NCI-H2081 treated with DMSO at 0.1 percent for 48 hours (cell line): ENCODE measurements at regions not wholly inside any gene's neighbourhood (a gene's known extent, or its start where the extent isn't known, plus 50 kb on each side); places are given as distances from the start of the nearest gene placed in this dataset.

Experiments used
- DNase-seq: peaks from one replicate; lab custom pipeline; 2025; lab: John Stamatoyannopoulos, UW

DNA sequence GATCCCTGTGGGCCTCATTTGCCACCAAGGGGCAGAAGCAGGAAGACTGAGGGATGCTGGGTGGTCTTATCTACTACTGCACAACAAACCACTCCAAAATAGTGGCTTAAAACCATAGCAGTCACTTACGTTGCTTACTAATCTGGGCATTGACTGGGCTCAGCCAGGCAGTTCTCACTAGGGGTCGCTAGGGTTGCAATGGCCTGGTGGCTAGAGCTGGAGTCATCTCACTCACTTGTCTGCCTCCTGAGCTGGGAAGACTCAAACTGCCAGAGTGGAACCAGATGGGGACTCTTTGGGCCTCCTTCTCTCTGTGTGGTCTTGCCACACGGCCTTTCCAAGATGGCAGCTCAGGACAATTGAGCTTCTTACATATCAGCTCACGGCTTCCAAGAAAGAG, 216.3 kb upstream of the BCOR start:
- DNase-seq: no peak

- no peak for DNase-seq
Observed at GRCh38 chrX:40313269-40313668, 215.5 kb upstream of the BCOR start.

DNA sequence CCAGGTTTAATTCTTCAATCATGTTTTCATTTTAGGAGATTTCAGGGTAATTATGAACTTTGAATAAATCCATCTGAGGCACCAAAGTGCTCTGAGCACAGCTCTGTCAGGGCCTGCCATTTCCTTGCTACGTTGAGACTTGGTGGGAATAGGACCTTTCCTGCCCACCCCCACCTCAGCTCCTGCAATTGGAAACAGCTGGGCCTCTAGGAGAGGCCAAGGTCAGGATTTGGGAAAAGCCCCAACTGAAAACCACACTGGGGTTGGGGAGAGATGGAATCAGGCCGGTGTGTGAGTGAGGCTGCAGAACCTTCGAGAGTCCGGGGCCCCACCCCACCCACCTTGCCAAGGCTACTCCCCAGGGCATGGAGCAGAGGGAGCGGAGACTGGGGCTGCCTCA, 212.7 kb upstream of the BCOR start:
- DNase-seq: no peak

GRCh38 chrX:40310016-40310415, 212.3 kb upstream of the BCOR start:
- DNase-seq: no peak

- DNase-seq: no peak
Observed at GRCh38 chrX:40307871-40308270, 210.1 kb upstream of the BCOR start.

DNA sequence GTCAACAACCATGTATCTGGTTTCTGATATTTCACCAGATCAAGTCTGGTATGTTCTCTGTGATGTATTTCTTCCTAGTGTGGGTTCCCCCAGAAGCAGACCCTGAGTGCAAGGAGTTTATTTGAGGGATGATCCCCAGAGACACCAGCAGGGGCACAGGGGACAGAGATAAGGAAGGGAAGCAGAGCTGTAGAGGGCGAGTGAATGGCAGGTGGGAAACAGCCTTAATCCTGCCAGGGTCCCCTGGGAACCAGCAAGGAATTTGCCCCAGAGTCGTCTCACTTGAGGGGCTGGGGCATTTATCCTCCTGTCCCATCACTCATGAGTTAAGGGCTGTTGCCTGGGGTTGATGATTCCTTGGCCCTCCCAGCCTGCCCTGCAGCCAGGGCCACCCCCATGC, 206.4 kb upstream of the BCOR start:
- DNase-seq: no peak

DNA sequence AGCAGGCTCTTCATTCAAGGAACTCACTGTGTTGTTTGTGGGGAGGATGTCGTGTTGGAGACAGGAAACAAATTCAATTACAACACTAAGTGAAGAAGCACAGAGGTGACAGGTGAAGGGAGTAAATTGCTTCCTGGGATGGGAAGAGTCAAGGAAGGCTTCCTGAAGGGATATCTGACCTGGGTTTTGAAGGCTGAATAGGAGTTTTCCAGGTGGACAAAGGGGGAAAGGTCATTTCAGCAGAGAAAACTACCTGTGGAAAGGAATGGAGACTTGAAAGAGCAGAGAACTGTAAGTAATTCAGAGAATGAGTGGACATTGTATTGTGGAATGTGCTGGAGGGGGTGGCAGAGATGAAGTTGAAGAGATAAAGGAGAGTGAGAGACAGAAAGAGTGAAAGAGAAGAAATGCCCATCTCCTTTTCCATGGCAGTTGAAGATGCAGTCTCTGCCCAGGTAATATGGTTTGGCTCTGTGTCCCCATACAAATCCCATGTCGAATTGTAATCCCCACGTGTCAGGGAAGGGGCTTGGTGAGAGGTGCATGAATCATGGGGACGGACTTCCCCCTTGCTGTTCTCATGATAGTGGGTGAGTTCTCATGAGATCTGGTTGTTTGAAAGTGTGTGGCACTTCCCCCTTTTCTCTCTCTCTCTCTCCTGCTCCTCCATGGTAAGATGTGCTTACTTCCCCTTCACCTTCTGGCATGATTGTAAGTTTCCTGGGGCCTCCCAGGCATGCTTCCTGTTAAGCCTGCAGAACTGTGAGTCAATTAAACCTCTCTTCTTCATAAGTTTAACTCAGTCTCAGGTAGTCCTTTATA, 205.7 kb upstream of the BCOR start:
- DNase-seq: no peak

DNA sequence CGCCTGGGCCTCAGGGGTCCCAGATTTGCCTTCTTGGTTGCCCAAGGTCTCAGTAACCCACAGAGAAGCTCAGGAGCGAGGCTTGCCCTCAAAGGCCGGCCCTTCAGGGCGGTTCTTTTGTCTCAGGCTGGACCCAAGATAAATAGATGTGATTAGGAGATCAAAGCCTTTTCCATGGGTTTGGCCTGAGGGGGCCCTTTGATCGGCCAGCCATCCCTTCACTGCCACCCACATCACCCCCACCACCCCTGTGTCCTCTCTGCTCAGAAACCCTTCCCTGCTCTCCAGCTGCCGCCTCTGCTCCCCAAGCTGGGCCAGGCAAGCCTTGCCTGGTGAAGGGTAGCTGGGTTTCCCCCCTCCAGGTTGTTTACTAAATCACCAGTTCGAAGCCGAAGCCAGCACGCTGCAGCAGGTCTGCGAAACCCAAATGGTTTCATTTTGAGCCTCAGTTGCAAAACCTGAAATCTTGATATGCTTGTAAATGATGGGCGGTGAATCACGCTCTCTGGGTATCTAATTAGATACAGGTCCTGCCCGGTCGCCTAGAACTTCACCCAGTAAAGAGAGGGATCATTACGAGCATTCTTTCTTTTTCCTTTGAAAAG, 202.6 kb upstream of the BCOR start:
- no peak for DNase-seq

GRCh38 chrX:40299641-40300046, 201.9 kb upstream of the BCOR start:
- no peak for DNase-seq

- no peak for DNase-seq
Observed at GRCh38 chrX:40298572-40299479, 201.1 kb upstream of the BCOR start.

DNA sequence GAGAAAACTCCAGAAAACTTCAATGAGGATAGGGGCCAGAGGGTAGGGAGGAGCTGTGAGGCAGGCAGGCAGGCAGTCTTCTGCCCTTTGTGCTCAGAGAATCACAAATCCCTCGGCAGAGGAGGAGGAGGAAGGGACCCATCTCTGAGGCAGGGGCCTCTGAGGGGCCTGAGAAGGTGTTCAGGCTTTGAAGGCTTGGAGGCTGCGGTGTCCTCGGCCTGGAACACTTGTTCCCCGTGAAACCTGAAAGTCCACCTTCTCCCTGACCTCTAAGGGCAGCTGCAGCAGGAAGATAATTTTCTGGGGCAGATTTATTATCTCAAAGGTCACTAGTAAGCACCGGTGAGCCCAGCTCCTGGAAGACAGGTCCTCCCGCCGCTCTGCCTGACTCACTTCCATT, 200.3 kb upstream of the BCOR start:
- no peak for DNase-seq

- DNase-seq: no peak
Observed at GRCh38 chrX:40291553-40291952, 193.8 kb upstream of the BCOR start.

- DNase-seq: no peak
Observed at GRCh38 chrX:40290517-40290916, 192.8 kb upstream of the BCOR start.

DNA sequence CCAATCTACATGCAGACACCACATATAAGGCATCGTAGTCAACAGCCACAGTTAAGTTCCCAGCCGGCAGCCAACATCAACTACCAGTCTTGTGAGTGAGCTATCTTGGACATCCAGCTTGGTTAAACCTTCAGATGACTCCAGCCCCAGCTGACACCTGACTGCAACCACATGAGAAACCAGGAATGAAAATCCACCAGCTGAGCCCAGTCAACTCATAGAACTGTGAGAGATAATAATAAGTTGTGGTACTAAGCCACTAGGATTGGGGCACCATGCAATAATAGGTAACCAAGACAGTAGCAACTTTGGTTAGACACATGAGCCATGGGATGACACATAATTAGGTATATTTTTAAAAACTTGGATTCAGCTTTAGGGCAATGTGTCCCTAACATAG, 188.1 kb upstream of the BCOR start:
- no peak for DNase-seq

DNA sequence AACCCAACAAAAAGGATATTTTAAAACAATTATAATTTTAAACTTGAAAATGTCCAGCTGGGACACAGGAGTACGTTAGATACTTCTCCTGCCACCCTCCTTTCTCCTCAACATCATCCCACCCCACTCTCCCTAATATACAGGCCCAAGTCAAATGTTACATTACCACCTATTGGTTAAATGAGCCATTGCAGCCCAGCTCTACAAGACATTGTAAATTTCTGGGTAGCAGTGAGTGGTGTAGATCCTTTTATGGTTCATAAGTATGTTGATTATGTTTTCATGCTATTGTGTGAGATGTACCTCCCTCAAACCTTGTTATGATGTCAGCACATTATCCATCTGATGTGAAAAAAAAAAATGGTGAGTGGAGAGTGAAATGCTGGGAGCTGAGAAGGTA, 187.1 kb upstream of the BCOR start:
- no peak for DNase-seq

DNA sequence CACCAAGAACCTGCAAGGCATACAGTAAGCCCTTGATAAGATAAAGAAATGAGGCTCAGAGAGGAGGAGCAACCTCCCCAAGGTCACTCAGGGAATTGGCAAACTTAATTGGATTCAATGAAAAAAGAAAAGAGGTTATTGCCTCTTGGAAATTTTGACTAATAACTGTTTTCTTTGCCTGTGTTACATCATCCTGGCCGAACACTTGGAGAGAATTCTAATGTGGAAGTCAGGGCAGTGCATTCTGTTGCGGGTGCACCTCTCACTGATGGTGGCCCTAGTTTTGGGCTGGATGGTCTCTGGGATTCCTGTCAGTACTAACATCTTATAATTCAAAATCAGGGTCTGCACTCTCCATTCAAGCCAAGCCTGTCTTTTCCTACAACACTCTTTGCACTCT, 186.2 kb upstream of the BCOR start:
- DNase-seq: no peak

DNA sequence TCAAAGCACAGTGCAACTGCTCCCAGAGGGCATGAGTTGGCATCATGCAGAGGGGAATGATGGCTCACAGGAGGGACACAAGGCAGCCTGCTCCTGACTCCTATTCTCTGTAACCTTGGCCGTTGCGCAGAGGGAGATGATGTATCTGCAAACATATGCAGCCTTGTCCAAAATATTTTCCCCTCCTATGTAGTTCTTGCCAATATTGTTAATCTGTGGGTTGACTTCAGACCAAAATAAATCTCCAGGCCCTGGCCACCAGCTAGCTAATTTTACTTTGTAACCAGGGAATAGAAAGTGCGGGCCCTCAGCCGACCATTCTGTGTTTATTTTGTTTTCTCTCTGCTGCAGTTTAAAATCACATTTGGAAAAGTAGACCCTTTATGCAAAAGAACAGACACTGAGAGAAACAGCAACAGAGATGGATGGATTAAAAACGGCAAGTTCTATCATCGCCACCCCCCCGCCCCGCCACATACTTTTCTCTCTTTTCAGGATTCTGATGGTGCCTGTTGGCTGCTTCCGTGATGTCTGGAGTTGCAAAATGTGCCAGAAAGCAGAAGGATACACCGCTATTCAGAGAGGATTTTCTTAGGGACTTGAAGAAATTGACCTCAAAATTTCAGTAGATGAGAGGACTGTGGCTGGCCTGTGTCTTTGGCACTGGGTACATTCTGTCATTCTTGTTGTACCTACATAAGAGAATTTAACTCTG, 185.3 kb upstream of the BCOR start:
- no peak for DNase-seq

GRCh38 chrX:40282348-40282747, 184.6 kb upstream of the BCOR start:
- DNase-seq: no peak

DNA sequence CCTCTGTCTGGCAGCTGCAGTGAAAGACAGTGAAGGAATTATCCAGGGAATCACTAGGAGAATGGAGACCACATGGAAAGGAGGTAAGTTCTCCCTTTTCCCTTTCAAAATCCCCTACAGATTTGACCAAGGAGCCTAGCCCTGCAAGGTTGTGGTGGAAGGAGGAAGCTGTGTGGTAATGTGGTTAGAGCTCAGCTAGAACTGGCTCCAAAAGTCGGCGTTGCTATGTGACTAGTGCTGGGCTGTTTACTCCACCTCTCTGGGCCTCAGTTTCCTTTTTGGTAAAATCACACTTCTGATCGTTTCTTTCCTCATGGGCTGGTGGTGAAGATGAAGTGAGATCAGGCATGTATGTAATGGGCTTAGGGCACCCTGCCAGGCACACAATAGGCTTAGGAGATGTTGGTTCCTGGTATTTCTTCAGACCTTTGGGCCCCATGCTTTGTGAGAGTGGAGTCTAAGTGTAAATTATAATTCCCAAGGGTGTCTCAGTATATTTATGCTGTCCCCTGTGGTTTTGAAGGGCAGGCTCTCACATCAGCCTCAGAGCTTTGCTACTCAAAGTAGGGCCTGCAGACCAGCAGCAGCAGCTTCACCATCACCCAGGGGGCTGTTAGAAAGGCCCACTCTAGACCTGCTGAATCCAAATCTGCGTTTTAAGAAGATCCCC, 183.7 kb upstream of the BCOR start:
- no peak for DNase-seq

GRCh38 chrX:40279762-40280161, 182.0 kb upstream of the BCOR start:
- no peak for DNase-seq

DNA sequence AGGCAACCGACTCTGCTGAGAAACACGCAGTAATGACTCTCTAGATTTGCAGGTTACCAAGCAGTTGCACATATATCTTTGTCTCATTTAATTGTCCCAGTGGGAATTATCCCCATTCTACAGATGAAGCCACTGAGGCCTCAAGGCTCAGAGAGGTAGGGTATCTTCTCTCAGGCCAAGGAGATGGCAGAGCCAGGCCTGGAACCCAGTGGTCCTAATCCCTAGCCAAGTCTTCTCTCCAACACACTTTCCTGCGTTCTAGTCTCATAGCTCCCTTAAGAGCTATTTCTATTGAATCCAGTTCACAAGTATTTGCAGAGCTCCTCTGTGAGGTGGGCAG, 181.3 kb upstream of the BCOR start:
- no peak for DNase-seq
